Esophagus muscularis mucosa (tissue), 4 donors: ENCODE measurements at regions not wholly inside any gene's neighbourhood (a gene's known extent, or its start where the extent isn't known, plus 50 kb on each side); places are given as distances from the start of the nearest gene placed in this dataset.

Experiments
- DNase-seq: peaks from one replicate; pipeline ENCODE4 v3.0.0-alpha.2; 2017; ENCODE audit errors: extremely low spot score
- H3K27ac ChIP-seq, 4 donors: fragments of 200-600 bp; sonication (generic); replicated peaks in 1 of 4; 1 replicate in 3 of 4; 2 replicates in 1 of 4; pipeline ENCODE4 v1.5.1; 2016 to 2019; ENCODE audit warnings: mild to moderate bottlenecking in 1 of 4
- H3K27me3 ChIP-seq, 4 donors: fragments of 200-600 bp; sonication (generic); one replicate each; pipeline versions ENCODE4 v1.5.1 to v1.6.0; 2016 to 2019
- H3K36me3 ChIP-seq, 4 donors: fragments of 200-600 bp; sonication (generic); one replicate each; pipeline ENCODE4 v1.5.1; 2016 to 2019
- H3K4me1 ChIP-seq, 4 donors: fragments of 200-600 bp; sonication (generic); one replicate each; pipeline ENCODE4 v1.5.1; 2016 to 2019
- H3K4me3 ChIP-seq, 4 donors: fragments of 200-600 bp; sonication (generic); 1 replicate in 2 of 4; 2 replicates in 2 of 4; pipeline ENCODE4 v1.5.1; 2016 to 2019; ENCODE audit warnings: mild to moderate bottlenecking in 4 of 4, moderate library complexity in 1 of 4
- H3K9me3 ChIP-seq, 4 donors: fragments of 200-600 bp; sonication (generic); 1 replicate in 3 of 4; 2 replicates in 1 of 4; pipeline ENCODE4 v1.5.1; 2016 to 2019
- EP300 ChIP-seq: sonication (generic); formaldehyde crosslinking; IDR thresholded peaks from one replicate; pipeline ENCODE4 v1.6.1; 2017; ENCODE audit warnings: antibody characterized with exemption
- POLR2A ChIP-seq: fragments of 450-650 bp; IDR thresholded peaks from one replicate; pipeline ENCODE4 v1.6.1; 2017; ENCODE audit warnings: antibody characterized with exemption, moderate library complexity, mild to moderate bottlenecking, low read depth
- POLR2AphosphoS5 ChIP-seq, 2 donors: sonication (generic); formaldehyde crosslinking; IDR thresholded peaks; one replicate each; pipeline ENCODE4 v1.6.1; 2017; ENCODE audit warnings: antibody characterized with exemption in 2 of 2
- whole genome bisulfite sequencing: methylation state at CpG from one replicate; pipeline ENCODE4 v1.1.5; 2018; 5-methylcytosine and 5-hydroxymethylcytosine counted together
- intact Hi-C: fragments of 100-400 bp; cut with DNase I; formaldehyde crosslinking; loops from one replicate; pipeline ENCODE4 v1.15.1; 2023
- TF ChIP-seq, protein P1 (sequence below), 3 experiments: fragments of 200-600 bp in 2 of 3; fragments of 450-650 bp in 1 of 3; sonication (generic) in 2 of 3; IDR thresholded peaks; one replicate each; pipeline ENCODE4 v1.5.1; 2017 to 2019; ENCODE audit warnings: antibody characterized with exemption in 3 of 3, mild to moderate bottlenecking in 2 of 3, moderate library complexity in 1 of 3

DNA sequence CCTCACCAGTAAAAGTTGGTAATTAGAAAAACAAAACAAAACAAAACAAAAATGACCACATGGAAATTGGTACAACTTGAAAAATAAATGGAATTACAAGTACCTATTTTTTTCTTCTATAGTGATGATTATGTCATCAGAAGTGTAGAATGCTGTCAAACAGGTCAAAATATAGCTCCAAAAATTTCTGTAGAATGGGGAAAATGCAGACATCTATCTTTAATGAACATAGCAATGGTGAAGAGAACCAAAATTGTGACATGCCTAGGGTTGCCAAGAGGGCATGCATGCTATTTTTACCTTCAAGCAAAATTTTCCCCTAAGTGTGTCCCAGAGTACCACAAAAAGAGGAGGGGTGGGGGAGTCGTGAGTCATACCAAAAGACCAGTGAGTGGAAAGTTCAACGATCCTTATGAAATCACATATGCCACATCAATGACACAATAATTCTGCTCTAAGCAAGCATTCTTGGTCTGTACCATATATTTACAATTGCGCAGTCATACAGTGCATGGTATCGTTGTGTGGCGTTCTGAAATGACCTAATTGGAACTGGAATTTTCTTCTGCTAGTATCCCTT lies 1436.4 kb downstream of the SUCLG1 start:
- H3K27me3 ChIP-seq = no peaks in the 10 kb centered on the region
- H3K4me1 ChIP-seq = no peaks in the 10 kb centered on the region
- H3K4me3 ChIP-seq = no peak overlapping the region
- H3K36me3 ChIP-seq = no peaks in the 10 kb centered on the region
- 94% methylated on average over 5 of the region's 5 CpGs for WGBS
- no peak for DNase-seq
- TF ChIP-seq EP300 = no peak
- no peak for TF ChIP-seq POLR2A
- TF ChIP-seq, protein P1, sequence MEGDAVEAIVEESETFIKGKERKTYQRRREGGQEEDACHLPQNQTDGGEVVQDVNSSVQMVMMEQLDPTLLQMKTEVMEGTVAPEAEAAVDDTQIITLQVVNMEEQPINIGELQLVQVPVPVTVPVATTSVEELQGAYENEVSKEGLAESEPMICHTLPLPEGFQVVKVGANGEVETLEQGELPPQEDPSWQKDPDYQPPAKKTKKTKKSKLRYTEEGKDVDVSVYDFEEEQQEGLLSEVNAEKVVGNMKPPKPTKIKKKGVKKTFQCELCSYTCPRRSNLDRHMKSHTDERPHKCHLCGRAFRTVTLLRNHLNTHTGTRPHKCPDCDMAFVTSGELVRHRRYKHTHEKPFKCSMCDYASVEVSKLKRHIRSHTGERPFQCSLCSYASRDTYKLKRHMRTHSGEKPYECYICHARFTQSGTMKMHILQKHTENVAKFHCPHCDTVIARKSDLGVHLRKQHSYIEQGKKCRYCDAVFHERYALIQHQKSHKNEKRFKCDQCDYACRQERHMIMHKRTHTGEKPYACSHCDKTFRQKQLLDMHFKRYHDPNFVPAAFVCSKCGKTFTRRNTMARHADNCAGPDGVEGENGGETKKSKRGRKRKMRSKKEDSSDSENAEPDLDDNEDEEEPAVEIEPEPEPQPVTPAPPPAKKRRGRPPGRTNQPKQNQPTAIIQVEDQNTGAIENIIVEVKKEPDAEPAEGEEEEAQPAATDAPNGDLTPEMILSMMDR (IDR thresholded peaks at IDR 0.05) = no peak
- TF ChIP-seq POLR2AphosphoS5 (IDR thresholded peaks at IDR 0.05) = no peak
- no peak overlapping the region for H3K27ac ChIP-seq
- intact Hi-C loops = no loop called here
- no peaks in the 10 kb centered on the region for H3K9me3 ChIP-seq

DNA sequence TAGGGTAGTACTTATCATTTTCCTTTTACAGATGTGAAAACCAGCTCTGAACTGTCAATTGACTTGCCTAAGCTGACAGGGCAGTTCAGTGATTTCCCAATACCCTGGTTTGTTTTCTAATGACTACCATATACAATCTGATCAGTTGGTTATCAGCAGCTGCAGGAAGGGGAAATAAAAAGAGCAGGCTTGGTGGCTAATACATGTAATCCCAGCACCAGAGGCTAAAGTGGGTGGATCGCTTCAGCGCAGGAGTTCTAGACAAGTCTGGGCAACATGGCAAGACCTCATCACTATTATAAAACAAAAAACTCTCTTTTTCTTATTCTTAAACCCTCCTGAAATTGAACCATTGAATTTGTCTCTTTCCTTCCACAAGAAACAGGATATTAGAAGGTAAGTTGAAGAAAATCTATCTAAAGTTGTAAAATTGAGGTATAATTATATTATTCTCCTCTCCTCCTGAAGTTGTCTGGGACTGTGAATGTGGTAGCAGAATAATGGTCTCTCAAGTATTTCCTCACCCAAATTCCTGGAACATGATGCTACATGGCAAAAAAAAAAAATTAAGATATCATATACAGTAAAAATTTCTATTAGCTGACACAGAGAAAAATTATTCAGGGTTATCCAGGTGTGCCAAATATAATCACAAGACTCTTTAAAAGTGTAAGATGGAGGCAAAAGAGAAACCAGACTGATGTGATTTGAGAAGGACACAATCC lies 1441.6 kb downstream of the SUCLG1 start:
- TF ChIP-seq POLR2AphosphoS5 (IDR thresholded peaks at IDR 0.05) (no peak), EP300 (no peak), POLR2A (no peak)
- TF ChIP-seq, protein P1 (IDR thresholded peaks at IDR 0.05) = no peak

DNA sequence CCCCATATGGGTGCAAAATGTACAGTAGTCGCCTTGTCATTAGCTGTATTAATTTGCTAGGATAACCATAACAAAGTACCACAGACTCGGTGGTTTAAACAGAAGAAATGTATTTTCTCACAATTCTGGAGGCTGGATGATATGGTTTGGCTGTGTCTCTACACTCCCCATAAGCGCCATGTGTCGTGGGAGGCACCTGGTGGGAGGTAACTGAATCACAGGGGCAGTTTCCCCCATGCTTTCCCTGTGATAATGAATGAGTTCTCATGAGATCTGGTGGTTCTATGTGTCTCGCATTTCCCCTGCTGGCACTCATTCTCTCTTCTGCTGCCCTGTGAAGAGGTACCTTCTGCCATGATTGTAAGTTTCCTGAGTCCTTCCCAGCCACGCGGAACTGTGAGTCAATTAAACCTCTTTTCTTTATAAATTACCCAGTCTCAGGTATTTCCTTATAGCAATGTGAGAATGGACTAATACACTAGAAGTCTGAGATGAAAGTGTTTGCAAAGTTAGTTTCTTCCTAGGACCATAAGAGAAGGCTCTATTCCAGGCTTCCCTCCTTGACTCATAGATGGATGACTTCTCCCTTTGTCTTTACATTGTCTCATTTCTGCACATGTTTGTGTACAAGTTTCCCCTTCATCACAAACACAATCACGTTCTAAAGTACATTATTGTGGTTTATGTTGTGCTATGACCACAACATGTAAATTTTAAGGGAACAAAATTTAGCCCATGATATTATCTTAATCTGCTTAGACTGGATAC lies 1442.6 kb downstream of the SUCLG1 start:
- no peak for TF ChIP-seq EP300
- H3K4me3 ChIP-seq = no peak overlapping the region
- H3K4me1 ChIP-seq = no peaks in the 10 kb centered on the region
- WGBS = 89% methylated on average over 8 of the region's 8 CpGs
- H3K27me3 ChIP-seq = no peaks in the 10 kb centered on the region
- no peaks in the 10 kb centered on the region for H3K36me3 ChIP-seq
- no peaks in the 10 kb centered on the region for H3K9me3 ChIP-seq
- DNase-seq = no peak
- no peak overlapping the region for H3K27ac ChIP-seq
- intact Hi-C loops = no loop called here

More for the DNA sequence above, 1441.6 kb downstream of the SUCLG1 start:
- Histone ChIP-seq H3K36me3 (no peaks in the 10 kb centered on the region), H3K4me3 (no peak overlapping the region), H3K27ac (no peak overlapping the region), H3K4me1 (no peaks in the 10 kb centered on the region), H3K27me3 (no peaks in the 10 kb centered on the region), H3K9me3 (no peaks in the 10 kb centered on the region)
- WGBS = 98% methylated on average over 2 of the region's 2 CpGs
- no peak for DNase-seq
- intact Hi-C loops = no loop called here

DNA sequence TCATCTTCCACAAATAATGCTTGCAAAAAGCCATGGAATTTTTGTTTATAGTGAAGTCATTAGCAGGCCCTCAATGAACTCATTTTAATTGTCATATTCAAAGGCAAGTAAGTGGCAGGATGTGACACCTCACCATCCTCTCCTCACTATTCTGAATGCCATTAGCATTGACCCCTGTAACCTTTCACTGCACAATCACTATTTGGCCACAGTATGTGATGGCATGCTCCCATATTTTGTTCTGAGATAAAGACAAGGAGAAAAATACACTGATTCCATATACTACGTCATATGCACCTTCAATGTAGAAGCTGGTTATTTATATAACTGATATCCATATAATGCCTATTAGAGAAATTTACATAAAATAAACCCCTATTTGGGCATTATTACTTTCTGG lies 1443.2 kb downstream of the SUCLG1 start:
- DNase-seq = no peak
- Histone ChIP-seq H3K27ac (no peak overlapping the region), H3K36me3 (no peaks in the 10 kb centered on the region), H3K4me3 (no peak overlapping the region), H3K27me3 (no peaks in the 10 kb centered on the region), H3K4me1 (no peaks in the 10 kb centered on the region), H3K9me3 (no peaks in the 10 kb centered on the region)
- TF ChIP-seq, protein P1 (IDR thresholded peaks at IDR 0.05) = no peak
- TF ChIP-seq POLR2AphosphoS5 (IDR thresholded peaks at IDR 0.05) = no peak
- TF ChIP-seq POLR2A = no peak
- TF ChIP-seq EP300 = no peak
- 94% methylated on average over 1 of the region's 1 CpG for WGBS
- intact Hi-C loops = no loop called here

DNA sequence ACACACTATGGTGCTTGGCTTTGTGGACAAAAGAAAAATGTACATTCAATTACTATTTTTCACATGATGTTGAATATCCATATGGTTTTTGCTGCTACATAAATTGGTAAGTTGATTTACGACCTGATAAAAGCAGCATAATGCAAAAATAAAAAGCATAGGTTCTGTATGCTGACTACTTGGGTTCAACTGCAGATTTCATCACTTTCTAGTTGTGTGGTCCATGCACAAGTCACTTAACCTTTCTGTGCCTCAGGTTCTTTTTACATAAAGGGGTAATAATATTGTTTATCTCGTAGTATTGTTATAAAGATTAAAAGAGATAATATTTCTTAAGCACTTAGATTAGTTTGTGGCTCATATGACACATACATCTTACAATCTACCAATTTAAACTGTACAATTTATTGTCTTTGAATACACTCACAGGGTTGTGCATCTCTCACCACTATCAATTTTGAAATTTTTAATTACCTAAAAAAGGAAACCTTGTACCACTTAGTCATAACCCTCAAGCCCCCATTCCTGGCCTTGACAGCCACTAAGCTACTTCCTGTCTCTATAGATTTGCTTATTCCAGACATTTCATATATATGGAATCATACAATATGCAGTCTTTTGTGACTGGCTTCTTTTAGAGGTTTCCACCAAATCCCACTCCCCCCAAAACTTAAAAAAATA lies 1443.9 kb downstream of the SUCLG1 start:
- no peaks in the 10 kb centered on the region for H3K36me3 ChIP-seq
- no peaks in the 10 kb centered on the region for H3K9me3 ChIP-seq
- DNase-seq = no peak
- intact Hi-C loops = no loop called here
- no peak for TF ChIP-seq POLR2A
- no peak for TF ChIP-seq POLR2AphosphoS5 (IDR thresholded peaks at IDR 0.05)
- TF ChIP-seq, protein P1 (IDR thresholded peaks at IDR 0.05) = no peak
- TF ChIP-seq EP300 = no peak
- WGBS = 90% methylated on average over 2 of the region's 2 CpGs
- H3K4me1 ChIP-seq = no peaks in the 10 kb centered on the region
- no peak overlapping the region for H3K4me3 ChIP-seq
- no peaks in the 10 kb centered on the region for H3K27me3 ChIP-seq
- H3K27ac ChIP-seq = no peak overlapping the region
